ENCODE measurements at regions not wholly inside any gene's neighbourhood (a gene's known extent, or its start where the extent isn't known, plus 50 kb on each side); places are given as distances from the start of the nearest gene placed in this dataset.

GRCh38 chr21:22900490-22900889 lies 1902.3 kb downstream of the NCAM2 start:
- Histone ChIP-seq H3K27me3 (ENCODE audit: insufficient read depth, low read length) (no peaks in the 10 kb centered on the region), H3K4me2 (ENCODE audit: low read length) (no peak overlapping the region), H3K9me3 (ENCODE audit: control insufficient read depth in 1 of 2, insufficient read depth in 1 of 2, low read depth in 1 of 2, low read length in 2 of 2) (peaks cover 8 to 14% of the 10 kb centered on the region in 2 experiments; a peak in 3 of 4 replicates), H3K4me1 (ENCODE audit: control insufficient read depth in 1 of 2, insufficient read depth in 2 of 2, low read length in 2 of 2) (no peaks in the 10 kb centered on the region), H3K9me2 (ENCODE audit: insufficient read depth) (no peaks in the 10 kb centered on the region), H3K79me2 (ENCODE audit: insufficient read depth, low read length) (no peaks in the 10 kb centered on the region), H3K27ac (ENCODE audit: low read depth, low read length) (no peak overlapping the region), H4K20me1 (ENCODE audit: insufficient read depth) (no peaks in the 10 kb centered on the region), H2AFZ (ENCODE audit: low read depth, low read length, poor library complexity, severe bottlenecking) (no peak overlapping the region), H3K9ac (ENCODE audit: low read length) (no peak overlapping the region), H3K36me3 (ENCODE audit: control insufficient read depth in 1 of 2, insufficient read depth in 2 of 2, low read length in 2 of 2) (no peaks in the 10 kb centered on the region), H3K4me3 (replicated peaks in 1 of 2; ENCODE audit: low read depth in 1 of 2, low read length in 2 of 2) (no peak overlapping the region)
- intact Hi-C loops (cut with micrococcal nuclease) = no loop called here
- no TSS peak for BruUV-seq (replicated peaks)
- CTCF ChIA-PET = no interaction called here
- RAD21 ChIA-PET (ENCODE audit: low non-redundant PET in 1 of 2, low total read pairs in 2 of 2, uncharacterized antibody in 2 of 2, unreplicated experiment in 2 of 2) = no interaction called here
- TF ChIP-seq CBX3 (IDR thresholded peaks at IDR 0.05; ENCODE audit: low read depth) (no peak), ATF3 (IDR thresholded peaks at IDR 0.05) (no peak), POLR2AphosphoS5 (IDR thresholded peaks at IDR 0.05; ENCODE audit: low read depth, low read length) (no peak), ZNF274 (IDR thresholded peaks at IDR 0.05; ENCODE audit: low read depth, low read length) (no peak), RAD21 (IDR thresholded peaks at IDR 0.05; ENCODE audit: low read depth) (no peak), MAX (IDR thresholded peaks at IDR 0.05) (no peak), ZBTB33 (IDR thresholded peaks at IDR 0.05; ENCODE audit: extremely low read depth, insufficient replicate concordance, low read length) (no peak), SIN3A (IDR thresholded peaks at IDR 0.05; ENCODE audit: low read depth) (no peak), ELF1 (IDR thresholded peaks at IDR 0.05; ENCODE audit: borderline replicate concordance, low read depth) (no peak), TCF7L2 (IDR thresholded peaks at IDR 0.05; ENCODE audit: borderline replicate concordance, extremely low read depth, insufficient read depth, insufficient read length) (no peak), CEBPB (IDR thresholded peaks at IDR 0.05; ENCODE audit: low read depth) (no peak), EZH2 (IDR thresholded peaks at IDR 0.05) (no peak), EGR1 (IDR thresholded peaks at IDR 0.05; ENCODE audit: low read depth) (no peak), JUND (IDR thresholded peaks at IDR 0.05) (no peak), YY1 (IDR thresholded peaks at IDR 0.05; ENCODE audit: extremely low read depth, insufficient replicate concordance, low read depth, low read length) (no peak), FOSL1 (IDR thresholded peaks at IDR 0.05; ENCODE audit: low read depth) (no peak), SRF (IDR thresholded peaks at IDR 0.05; ENCODE audit: low read depth) (no peak), SP1 (IDR thresholded peaks at IDR 0.05; ENCODE audit: low read depth) (no peak), EZH2phosphoT487 (IDR thresholded peaks at IDR 0.05; ENCODE audit: borderline replicate concordance) (no peak), POLR2A (IDR thresholded peaks at IDR 0.05; ENCODE audit: borderline replicate concordance, extremely low read depth, insufficient read depth, insufficient read length) (no peak)
- POLR2A ChIA-PET = no interaction called here
- DNase-seq (ENCODE audit: low read depth, low spot score) (no peak), ATAC-seq (no peak)

Measured in HCT116 (cell line).